SU-DHL-6 (cell line): ENCODE measurements at regions not wholly inside any gene's neighbourhood (a gene's known extent, or its start where the extent isn't known, plus 50 kb on each side); places are given as distances from the start of the nearest gene placed in this dataset.

Experiments used
- H2AFZ ChIP-seq: fragments of 200-600 bp; sonication (generic); 2 replicates; pipeline ENCODE4 v1.6.1; 2014; ENCODE audit warnings: low read depth, mild to moderate bottlenecking, moderate library complexity, mixed read lengths, antibody characterized with exemption, low read length; ENCODE audit not compliant: severe bottlenecking
- H3F3A ChIP-seq: fragments of 200-600 bp; shearing (Covaris generic); 2 replicates; pipeline ENCODE4 v1.6.0; 2016; ENCODE audit warnings: antibody characterized with exemption, mild to moderate bottlenecking; ENCODE audit not compliant: insufficient read depth
- H3K27ac ChIP-seq: fragments of 200-600 bp; sonication (generic); 2 replicates; pipeline ENCODE4 v1.5.1; 2016; ENCODE audit warnings: low read depth, mild to moderate bottlenecking, low read length, moderate library complexity, mixed read lengths
- H3K27me3 ChIP-seq: fragments of 200-600 bp; sonication (generic), shearing (Covaris generic); 2 replicates; pipeline ENCODE4 v1.6.0; 2014; ENCODE audit warnings: mild to moderate bottlenecking, low read length
- H3K36me3 ChIP-seq: fragments of 200-600 bp; sonication (generic); 2 replicates; pipeline ENCODE4 v1.6.1; 2014; ENCODE audit warnings: mild to moderate bottlenecking, low read length, mixed read lengths
- H3K4me2 ChIP-seq: fragments of 300-600, 200-600 bp; shearing (Covaris generic), sonication (generic); 2 replicates; pipeline ENCODE4 v1.6.0; 2014; ENCODE audit warnings: low read length, low read depth, mild to moderate bottlenecking; ENCODE audit not compliant: poor library complexity, severe bottlenecking
- H3K4me3 ChIP-seq: fragments of 200-600 bp; sonication (generic); 2 replicates; pipeline ENCODE4 v1.5.1; 2014; ENCODE audit warnings: antibody characterized with exemption, low read length, mild to moderate bottlenecking, mixed read lengths; ENCODE audit not compliant: insufficient read depth, poor library complexity, severe bottlenecking
- H3K79me2 ChIP-seq: fragments of 200-600 bp; sonication (generic); 2 replicates; pipeline ENCODE4 v1.6.1; 2014; ENCODE audit warnings: mild to moderate bottlenecking, low read length, moderate library complexity; ENCODE audit not compliant: insufficient read depth
- H3K9ac ChIP-seq: fragments of 200-600 bp; sonication (generic); 2 replicates; pipeline ENCODE4 v1.7.0; 2014; ENCODE audit warnings: mild to moderate bottlenecking, low read length
- H3K9me2 ChIP-seq: fragments of 200-600 bp; sonication (generic); replicated peaks from 2 replicates; pipeline ENCODE4 v1.6.1; 2014; ENCODE audit warnings: low read length; ENCODE audit not compliant: insufficient read depth
- H3K9me3 ChIP-seq: fragments of 200-600 bp; sonication (generic); 2 replicates; pipeline ENCODE4 v1.6.1; 2014; ENCODE audit warnings: low read length, mixed read lengths; ENCODE audit not compliant: insufficient read depth
- H4K20me1 ChIP-seq: fragments of 200-600 bp; sonication (generic); 2 replicates; pipeline ENCODE4 v1.6.1; 2014; ENCODE audit warnings: low read depth, mild to moderate bottlenecking, antibody characterized with exemption, low read length, moderate library complexity, mixed read lengths
- EZH2phosphoT487 ChIP-seq: fragments of 200-600 bp; sonication (generic), shearing (Covaris generic); conservative IDR thresholded peaks from 2 replicates; pipeline ENCODE4 v1.6.1; 2018; ENCODE audit warnings: mild to moderate bottlenecking, antibody characterized with exemption, low read length, moderate library complexity, mixed read lengths
- TF ChIP-seq, protein P1 (sequence below): fragments of 200-600 bp; sonication (generic); IDR thresholded peaks from one replicate; pipeline ENCODE4 v1.5.1; 2017; ENCODE audit warnings: antibody characterized with exemption, mild to moderate bottlenecking, low read length, moderate library complexity; ENCODE audit not compliant: insufficient read depth, poor library complexity, severe bottlenecking

- H4K20me1 ChIP-seq = no peaks in the 10 kb centered on the region
- no peaks in the 10 kb centered on the region for H3K79me2 ChIP-seq
- no peaks in the 10 kb centered on the region for H3F3A ChIP-seq
- H3K4me2 ChIP-seq = no peak overlapping the region
- no peaks in the 10 kb centered on the region for H3K36me3 ChIP-seq
- H2AFZ ChIP-seq = no peak overlapping the region
- H3K9me3 ChIP-seq = no peaks in the 10 kb centered on the region
- no peak overlapping the region for H3K27ac ChIP-seq
- H3K4me3 ChIP-seq = no peak overlapping the region
- no peak overlapping the region for H3K9ac ChIP-seq
- no peaks in the 10 kb centered on the region for H3K9me2 ChIP-seq
- TF ChIP-seq, protein P1, sequence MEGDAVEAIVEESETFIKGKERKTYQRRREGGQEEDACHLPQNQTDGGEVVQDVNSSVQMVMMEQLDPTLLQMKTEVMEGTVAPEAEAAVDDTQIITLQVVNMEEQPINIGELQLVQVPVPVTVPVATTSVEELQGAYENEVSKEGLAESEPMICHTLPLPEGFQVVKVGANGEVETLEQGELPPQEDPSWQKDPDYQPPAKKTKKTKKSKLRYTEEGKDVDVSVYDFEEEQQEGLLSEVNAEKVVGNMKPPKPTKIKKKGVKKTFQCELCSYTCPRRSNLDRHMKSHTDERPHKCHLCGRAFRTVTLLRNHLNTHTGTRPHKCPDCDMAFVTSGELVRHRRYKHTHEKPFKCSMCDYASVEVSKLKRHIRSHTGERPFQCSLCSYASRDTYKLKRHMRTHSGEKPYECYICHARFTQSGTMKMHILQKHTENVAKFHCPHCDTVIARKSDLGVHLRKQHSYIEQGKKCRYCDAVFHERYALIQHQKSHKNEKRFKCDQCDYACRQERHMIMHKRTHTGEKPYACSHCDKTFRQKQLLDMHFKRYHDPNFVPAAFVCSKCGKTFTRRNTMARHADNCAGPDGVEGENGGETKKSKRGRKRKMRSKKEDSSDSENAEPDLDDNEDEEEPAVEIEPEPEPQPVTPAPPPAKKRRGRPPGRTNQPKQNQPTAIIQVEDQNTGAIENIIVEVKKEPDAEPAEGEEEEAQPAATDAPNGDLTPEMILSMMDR = no peak
- TF ChIP-seq EZH2phosphoT487 = no peak
- H3K27me3 ChIP-seq = no peaks in the 10 kb centered on the region
Observed at GRCh38 chr1:189644970-189645369, 832.7 kb downstream of the BRINP3 start.

DNA sequence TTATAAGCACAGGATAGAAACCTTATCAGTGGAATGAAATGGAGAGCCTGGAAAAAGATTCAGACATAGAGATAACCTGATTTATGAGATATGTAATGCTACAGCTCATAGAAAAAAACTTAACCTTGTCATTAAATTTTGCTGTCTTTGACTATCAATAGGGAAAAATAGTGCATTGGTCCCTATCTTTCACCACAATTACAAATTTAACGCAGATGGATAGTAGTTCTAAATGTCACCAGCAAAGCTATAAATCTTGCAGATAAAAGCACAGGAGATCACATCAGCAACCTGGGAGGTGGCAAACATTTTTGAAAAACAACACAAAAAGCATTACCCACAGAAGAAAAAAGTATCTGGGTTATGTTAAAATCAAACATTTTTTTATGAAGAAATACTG lies 831.6 kb downstream of the BRINP3 start:
- H3K4me2 ChIP-seq = no peak overlapping the region
- no peaks in the 10 kb centered on the region for H3K27me3 ChIP-seq
- H3F3A ChIP-seq = no peaks in the 10 kb centered on the region
- H3K27ac ChIP-seq = no peak overlapping the region
- no peaks in the 10 kb centered on the region for H3K9me2 ChIP-seq
- H3K36me3 ChIP-seq = no peaks in the 10 kb centered on the region
- no peaks in the 10 kb centered on the region for H3K9me3 ChIP-seq
- no peaks in the 10 kb centered on the region for H3K79me2 ChIP-seq
- no peak overlapping the region for H2AFZ ChIP-seq
- H3K4me3 ChIP-seq = no peak overlapping the region
- no peaks in the 10 kb centered on the region for H4K20me1 ChIP-seq
- no peak overlapping the region for H3K9ac ChIP-seq
- no peak for TF ChIP-seq EZH2phosphoT487
- TF ChIP-seq, protein P1 = no peak

DNA sequence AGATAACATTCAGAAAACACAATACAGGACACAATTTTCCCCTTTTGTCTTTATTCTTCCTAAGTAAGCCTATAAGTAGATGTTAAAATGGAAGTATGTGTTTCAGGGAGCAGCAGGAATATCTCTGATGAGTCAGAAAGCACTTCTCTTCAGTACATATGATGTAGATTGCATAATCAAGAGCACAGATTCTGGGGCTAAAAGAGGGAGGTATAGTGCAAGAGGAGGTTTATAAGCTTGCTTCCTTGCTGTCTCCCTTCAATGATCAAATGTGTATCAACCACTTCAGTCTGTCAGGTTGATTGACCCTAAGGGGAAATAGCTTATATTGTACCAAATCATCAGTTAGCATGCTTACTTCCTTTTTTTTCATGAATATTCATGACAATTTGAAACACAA lies 822.8 kb downstream of the BRINP3 start:
- Histone ChIP-seq H3K79me2 (no peaks in the 10 kb centered on the region), H3K27me3 (no peaks in the 10 kb centered on the region), H3K9me3 (no peaks in the 10 kb centered on the region), H3K4me2 (peak overlapping the region; percentile 11), H3K36me3 (no peaks in the 10 kb centered on the region), H3K27ac (no peak overlapping the region), H3K9me2 (no peaks in the 10 kb centered on the region), H3K4me3 (no peak overlapping the region), H3F3A (no peaks in the 10 kb centered on the region), H3K9ac (no peak overlapping the region), H4K20me1 (no peaks in the 10 kb centered on the region), H2AFZ (peak overlapping the region; percentile 37)
- TF ChIP-seq, protein P1 = no peak
- no peak for TF ChIP-seq EZH2phosphoT487
